Adrenal gland (tissue), 9 donors: ENCODE measurements at regions not wholly inside any gene's neighbourhood (a gene's known extent, or its start where the extent isn't known, plus 50 kb on each side); places are given as distances from the start of the nearest gene placed in this dataset.

ENCODE experiments used
- DNase-seq, 7 donors: peaks; one replicate each; pipeline ENCODE4 v3.0.0-alpha.2; 2019 to 2020
- H3K27ac ChIP-seq, 5 donors: fragments of 200-600 bp; sonication (generic) in 4 of 5; 1 replicate in 3 of 5; 2 replicates in 2 of 5; pipeline versions ENCODE4 v1.5.1 to v1.8.0; 2016 to 2020; ENCODE audit warnings: mild to moderate bottlenecking in 1 of 5
- H3K27me3 ChIP-seq: fragments of 200-600 bp; 2 replicates; pipeline ENCODE4 v1.8.0; 2021
- H3K36me3 ChIP-seq, 2 donors: fragments of 200-600 bp; replicated peaks in 1 of 2; 1 replicate in 1 of 2; 2 replicates in 1 of 2; pipeline versions ENCODE4 v1.5.1 to v1.8.0; 2018 to 2022
- H3K4me1 ChIP-seq, 2 donors: fragments of 200-600 bp; replicated peaks in 1 of 2; 1 replicate in 1 of 2; 2 replicates in 1 of 2; pipeline versions ENCODE4 v1.5.1 to v1.8.0; 2018 to 2021
- H3K4me3 ChIP-seq, 4 donors: fragments of 200-600 bp; sonication (generic) in 3 of 4; one replicate each; pipeline ENCODE4 v1.5.1; 2016 to 2018
- H3K9me3 ChIP-seq, 3 donors: fragments of 200-600 bp; sonication (generic) in 1 of 3; replicated peaks in 1 of 3; 1 replicate in 2 of 3; 2 replicates in 1 of 3; pipeline versions ENCODE4 v1.5.1 to v1.8.0; 2016 to 2021
- CTCF ChIP-seq, 6 experiments: fragments of 450-650 bp in 4 of 6; fragments of 200-600 bp in 2 of 6; sonication (generic) in 1 of 6; IDR thresholded peaks; 1 replicate in 5 of 6; 2 replicates in 1 of 6; pipeline versions ENCODE4 v1.5.1 to v1.8.0; 2016 to 2021; ENCODE audit warnings: antibody characterized with exemption in 6 of 6, mild to moderate bottlenecking in 2 of 6, moderate library complexity in 1 of 6
- POLR2A ChIP-seq, 2 donors: fragments of 450-650 bp; IDR thresholded peaks; one replicate each; pipeline ENCODE4 v1.6.1; 2017; ENCODE audit warnings: antibody characterized with exemption in 2 of 2, mild to moderate bottlenecking in 2 of 2, moderate library complexity in 1 of 2
- WGBS, 4 donors: extraction: QIAGEN DNeasy Blood & Tissue Kit in 2 of 4; methylation state at CpG; one replicate each; pipeline versions ENCODE4 v1.1.5 to v1.1.7; 2013 to 2017; 5-methylcytosine and 5-hydroxymethylcytosine counted together
- intact Hi-C, 2 donors: fragments of 100-400 bp; cut with DNase I; formaldehyde crosslinking; loops; one replicate each; pipeline versions ENCODE4 v1.14.1 to v1.15.0; 2022 to 2023
- donor health status: healthy with polysubstance abuse.
- donor health status: Bipolar disorder and iron deficiency.
- donor health status: DM: yes; HTN: yes; CAD: no.
- donor health status: DM: no; HTN: no; CAD: no.
- donor health status: DM: no; HTN: no; CAD: no.

DNA sequence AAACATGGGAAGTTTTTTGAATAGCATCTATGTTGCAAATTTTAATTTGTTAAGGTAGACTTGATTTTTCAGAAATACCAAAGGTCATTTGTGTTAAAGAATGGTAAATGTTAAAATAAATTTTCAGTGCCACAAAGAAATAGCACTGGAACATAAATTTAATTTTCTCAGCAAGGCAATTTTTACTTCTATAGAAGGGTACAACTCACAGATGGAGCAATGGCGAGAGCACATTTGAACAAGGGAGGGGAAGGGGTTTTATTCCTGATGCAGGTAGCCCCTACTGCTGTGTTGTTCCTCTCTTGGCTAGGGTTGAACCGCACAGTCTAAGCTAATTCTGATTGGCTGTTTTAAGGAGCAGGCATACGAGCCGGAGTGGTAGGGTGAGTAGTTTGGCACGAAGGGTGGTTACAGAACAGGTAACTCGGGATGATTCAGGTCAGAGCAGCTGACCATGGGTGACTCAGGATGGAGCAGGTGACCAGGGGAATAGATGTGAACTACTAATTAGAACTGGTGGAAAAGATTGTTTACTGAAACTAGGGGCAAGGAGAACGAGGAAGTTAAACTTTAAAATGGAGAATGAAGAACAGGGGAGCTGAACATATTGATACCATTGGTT lies 50.1 kb upstream of the PSME4 start:
- H3K27ac ChIP-seq = no peak overlapping the region
- TF ChIP-seq CTCF (IDR thresholded peaks at IDR 0.05) (no peak), POLR2A (IDR thresholded peaks at IDR 0.05) (no peak)

More for the DNA sequence above, 50.1 kb upstream of the PSME4 start:
- no peak for DNase-seq
- Histone ChIP-seq H3K36me3 (no peaks in the 10 kb centered on the region), H3K4me1 (peaks cover 0 to 5% of the 10 kb centered on the region in 2 donors), H3K27me3 (no peaks in the 10 kb centered on the region), H3K9me3 (no peaks in the 10 kb centered on the region), H3K4me3 (no peak overlapping the region)
- intact Hi-C loops = no loop called here
- WGBS, 4 donors = 96 to 99% (median 97%) methylated on average over 7 of the region's 7 CpGs
